ENCODE measurements at regions not wholly inside any gene's neighbourhood (a gene's known extent, or its start where the extent isn't known, plus 50 kb on each side); places are given as distances from the start of the nearest gene placed in this dataset.

DNA sequence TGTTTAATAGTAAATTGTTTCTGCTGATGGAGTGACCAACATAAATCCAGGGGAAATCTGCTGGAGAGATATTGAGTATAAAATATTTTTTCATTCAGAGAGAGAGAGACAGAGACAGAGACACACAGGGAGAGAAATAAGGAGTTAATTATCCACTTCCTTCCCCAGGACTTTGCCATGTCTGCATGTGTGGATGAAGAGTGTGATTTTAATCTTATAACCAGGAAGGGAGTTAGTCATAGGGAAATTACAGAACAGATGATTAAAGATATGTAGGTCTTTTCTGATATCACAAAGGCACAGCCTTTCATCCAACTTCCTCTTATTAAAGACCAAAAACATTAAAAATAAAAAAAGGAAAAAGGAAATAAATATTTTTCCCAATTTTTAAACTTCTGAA is 526.3 kb downstream of the SPRY1 start:
- DNase-seq: no peak

DNA sequence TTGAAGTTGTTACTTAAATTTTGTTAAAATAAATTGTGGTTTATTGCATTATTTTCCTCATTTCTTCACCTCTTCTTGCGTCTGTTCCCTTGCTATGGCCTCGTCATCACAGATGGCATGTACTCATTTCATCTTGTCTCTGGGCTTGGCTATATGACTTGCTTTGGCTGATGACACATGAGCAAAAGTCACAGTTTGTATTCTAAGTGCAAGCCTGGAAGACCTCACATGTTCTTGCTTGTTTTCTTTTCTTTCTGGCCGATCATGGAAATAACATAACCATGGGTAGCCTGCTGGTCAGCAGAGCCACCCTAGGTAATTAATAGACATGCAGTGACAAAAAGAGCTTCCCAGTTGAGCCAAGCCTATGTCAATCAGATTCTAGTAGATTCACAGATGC is 527.9 kb downstream of the SPRY1 start:
- no peak for DNase-seq

DNA sequence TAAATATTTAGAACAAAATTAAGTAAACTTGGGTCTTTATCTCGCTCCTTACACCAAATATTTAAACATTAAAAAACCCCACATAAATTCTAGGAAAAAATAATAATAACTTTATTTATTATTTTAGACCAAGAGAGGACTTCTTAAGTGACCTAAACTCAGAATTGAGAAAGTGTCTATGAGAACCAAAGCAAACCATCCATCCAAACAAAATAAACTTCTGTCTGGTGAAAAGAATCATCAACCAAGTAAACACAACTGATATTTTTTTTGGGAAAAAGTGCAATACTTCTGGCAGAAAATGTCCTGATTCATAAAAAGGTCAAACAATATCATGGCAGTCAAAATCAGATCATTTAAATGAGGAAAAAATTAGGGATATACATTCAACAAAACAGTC is 533.0 kb downstream of the SPRY1 start:
- DNase-seq: no peak

DNA sequence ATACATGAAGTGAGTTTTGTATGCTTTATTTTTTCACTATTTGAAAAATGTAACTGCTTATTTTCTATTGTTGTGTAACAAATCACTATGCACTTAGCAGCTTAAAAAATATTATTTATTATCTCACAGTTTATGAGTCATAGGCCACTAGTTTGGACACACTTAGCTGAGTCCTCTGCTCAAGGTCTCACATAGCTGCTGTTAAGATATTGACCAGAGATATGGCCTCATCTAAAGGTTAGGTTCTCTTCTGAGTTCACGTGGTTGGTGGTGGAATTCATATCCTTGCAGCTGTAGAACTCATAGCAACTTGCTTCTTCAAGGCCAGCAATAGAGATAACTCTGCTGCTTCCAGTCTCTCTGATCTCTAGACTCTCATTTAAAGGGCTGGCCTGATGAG is 534.4 kb downstream of the SPRY1 start:
- no peak for DNase-seq

DNA sequence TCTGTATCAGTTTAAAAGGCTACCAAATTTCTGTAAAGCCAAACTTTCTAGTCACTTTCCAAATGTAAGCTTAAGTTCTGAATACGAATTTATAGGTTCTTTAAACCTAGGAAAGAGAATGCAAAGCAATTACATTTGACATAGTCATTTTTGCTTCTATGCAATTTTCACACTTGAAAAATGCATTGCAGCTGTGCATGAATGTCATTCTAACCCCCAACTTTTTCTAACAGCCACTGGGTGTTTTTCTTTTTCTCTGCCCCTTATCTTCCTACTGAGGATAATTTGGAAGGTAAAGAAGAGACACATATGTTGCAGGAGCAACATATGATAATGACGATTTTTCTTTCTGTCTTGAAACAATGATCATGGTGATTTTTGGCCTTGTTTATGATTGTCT is 537.5 kb downstream of the SPRY1 start:
- DNase-seq: no peak

DNA sequence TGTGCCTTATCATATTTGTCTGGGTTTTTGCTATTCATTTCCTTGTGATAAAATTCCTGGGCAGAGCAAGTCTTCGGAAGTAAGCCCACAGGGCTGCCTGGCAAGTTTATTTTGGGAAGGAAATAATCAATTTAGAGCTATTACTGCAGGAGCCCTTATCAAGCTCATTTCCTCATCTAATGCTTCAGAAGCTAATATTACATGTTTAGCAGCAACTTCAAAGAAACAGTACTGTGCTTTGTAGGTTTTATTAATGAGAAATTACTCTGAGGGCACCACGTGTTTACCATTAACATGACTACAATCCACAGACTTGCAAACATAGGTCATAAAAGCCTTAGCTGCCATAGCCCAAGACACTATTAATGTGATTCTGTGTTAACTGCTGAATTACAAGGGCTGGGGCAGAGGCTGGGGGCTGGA is 540.0 kb downstream of the SPRY1 start:
- no peak for DNase-seq

DNA sequence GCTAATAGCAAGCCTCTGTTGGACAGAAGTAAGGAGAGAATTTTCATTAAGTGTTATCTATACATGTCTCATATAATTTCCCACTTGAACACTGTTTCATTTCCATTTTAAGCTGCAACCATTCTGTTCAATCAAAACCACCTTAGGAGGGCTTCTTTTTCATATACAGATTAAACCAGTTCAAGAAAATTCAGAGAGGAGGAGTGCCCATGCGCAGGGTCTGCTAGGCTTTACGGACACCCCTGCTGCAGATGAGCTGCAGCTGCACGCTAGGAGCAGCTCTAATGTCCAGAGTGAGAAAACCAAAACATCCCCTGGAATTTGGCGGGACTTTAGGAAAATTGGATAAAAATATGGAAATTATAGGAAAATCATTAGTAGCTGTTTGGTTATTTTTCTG is 541.0 kb downstream of the SPRY1 start:
- DNase-seq: no peak

DNA sequence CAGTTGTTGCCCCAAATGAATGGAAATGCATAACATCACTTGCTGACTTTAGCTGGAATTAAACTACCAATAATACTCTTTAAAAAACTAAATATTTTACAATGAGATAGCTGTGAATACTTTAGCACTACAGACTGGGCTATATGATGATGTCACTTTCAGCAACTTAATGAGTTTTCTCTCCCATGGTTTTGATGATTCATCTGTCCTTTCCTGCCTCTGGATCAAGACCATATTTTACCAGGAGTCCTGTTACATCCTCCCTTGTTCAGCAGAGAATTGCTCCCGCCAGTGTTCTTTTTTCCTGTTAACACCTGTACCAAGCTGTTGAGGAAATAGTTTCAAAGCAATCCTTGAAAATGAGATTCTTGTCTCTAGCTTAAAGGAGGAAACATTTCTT is 543.0 kb downstream of the SPRY1 start:
- DNase-seq: no peak

DNA sequence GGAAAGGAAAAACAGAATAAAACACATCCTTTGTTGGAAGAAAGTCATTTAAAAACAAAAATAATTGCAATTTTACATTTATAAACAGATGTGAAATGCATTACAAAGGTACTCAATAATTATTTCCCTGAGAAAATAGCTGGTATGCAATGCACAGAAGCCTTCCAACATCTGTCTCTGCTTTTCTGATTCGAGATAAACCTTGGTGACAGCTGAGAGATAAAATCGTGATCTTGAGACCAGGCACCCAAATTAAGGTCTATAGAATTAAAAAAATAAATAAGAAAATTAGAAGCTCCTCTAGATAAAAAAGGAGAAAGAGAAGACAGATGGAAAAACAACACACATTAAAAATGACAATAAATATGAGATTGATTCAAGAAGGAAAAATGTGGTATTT is 544.0 kb downstream of the SPRY1 start:
- no peak for DNase-seq

DNA sequence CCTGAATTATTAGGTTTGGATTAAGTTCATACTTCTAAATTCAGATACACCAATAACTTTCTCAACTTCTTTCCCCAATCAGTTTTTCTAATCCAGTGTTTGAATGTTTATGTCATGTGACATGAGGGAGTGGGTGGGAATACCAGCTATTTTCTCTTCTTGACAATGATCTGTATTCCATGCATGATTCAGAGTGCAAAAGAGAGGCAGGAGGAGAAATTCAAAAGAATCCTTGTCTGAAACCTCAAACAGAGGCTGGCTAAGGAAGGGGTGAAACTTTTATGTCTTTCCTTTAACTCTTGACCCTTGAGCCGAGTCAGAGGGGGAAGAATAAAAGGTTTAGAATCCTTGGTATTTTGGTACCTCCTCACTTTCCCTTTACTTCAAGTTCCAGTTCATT is 544.7 kb downstream of the SPRY1 start:
- no peak for DNase-seq

DNA sequence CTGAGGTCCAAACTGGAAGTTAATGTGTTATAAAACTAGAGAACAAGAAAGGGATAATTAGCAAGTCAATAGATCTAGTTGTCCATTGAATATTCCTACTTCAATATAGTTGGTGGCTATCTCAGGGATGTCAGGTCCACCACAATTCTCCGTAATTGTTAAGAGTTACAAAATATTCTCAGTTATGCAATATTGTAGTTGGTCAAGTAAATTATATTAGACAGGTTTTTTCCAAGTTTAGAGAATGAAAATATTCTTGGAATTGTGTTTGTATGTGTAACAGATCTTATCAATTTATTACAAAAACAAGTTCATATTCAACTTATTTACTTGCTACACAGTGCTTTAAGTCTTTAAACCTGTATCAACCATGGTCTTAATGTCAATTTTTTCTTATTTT is 547.4 kb downstream of the SPRY1 start:
- no peak for DNase-seq

DNA sequence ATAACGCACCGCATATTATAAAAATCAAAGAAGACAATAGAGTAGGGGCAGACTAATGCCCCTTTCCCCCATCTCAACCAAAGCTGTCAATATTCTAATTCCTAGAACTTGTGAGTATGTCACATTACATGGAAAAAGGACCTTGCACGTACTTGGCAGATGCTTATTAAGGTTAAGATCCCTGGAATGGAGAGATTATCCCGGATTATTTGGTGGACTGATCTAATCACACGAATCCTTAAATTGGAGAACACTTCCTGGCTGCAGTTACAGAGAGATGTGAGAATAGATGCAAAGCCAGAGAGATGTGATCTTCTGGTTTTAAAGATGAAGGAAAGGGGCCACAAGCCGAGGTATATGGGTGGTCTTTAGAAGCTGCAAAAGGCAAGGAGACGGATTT is 548.7 kb downstream of the SPRY1 start:
- no peak for DNase-seq

DNA sequence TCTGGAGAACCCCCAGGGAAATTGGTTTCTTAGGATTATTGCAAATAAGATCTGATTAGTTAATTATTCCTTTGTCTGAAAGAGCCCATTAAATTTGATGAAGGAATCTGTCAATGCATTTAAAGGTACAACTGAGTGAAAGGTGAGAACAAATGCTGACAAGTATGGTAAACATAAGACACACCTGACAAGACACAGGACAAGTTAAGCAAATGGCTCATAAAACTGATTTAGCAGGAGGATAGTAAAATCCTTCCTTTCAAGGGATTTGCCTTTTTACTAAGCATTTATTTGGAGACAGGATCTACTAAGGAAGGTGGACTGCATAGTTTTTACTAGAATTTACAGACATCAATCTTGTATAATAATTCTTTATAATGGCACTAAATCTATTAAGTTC is 553.9 kb downstream of the SPRY1 start:
- no peak for DNase-seq

DNA sequence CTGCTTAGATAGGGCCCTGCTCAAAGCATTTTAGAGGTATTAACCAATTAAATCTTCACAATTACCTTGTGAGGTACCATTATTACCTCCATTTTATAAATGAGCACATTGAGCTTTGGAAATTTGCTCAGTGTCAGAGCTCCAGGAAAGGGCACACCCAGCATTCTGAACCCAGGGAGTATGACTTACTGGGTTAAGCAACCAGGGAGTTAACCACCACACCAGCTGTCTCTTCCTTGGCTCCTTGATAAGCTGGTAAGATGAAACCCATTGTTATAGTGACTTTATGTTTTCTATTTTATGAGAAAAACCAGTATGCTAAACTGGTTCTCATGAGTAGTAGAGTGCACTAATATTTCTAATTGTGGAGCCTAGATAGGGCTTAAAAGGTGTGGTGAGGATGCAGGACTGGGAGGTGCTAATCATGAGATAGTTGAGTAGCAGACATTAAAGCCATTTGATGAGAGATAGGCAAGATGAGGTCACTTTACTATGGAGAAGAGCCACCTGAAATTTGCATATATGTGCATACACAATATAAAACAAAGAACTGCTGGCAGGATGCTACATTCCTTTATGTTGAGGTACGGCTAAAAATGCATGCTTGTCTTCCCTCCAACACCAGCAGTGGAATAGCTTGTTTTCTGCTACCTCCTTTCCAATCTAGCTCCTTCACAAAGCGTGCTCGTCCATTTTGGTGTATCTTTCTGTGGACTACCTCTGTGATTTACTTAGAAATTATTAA is 556.1 kb downstream of the SPRY1 start:
- no peak for DNase-seq

DNA sequence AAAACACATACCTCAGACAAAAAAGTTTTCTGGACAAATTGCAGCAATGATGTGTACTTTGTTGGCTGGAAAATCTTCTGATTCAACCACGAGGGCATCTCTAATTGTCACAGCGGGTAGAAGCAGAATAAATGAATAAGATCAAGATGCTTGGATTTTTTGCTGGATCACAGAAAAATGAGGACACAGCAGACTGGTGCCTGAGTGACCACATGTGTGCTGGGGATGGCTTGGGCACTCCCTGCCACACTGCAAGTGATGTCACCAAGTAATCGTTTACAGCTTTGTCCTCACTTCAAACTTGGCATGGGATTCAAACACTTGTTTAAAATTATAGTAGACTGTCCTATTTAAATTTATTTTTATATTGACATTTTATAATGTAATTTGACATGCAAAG is 557.0 kb downstream of the SPRY1 start:
- DNase-seq: no peak

DNA sequence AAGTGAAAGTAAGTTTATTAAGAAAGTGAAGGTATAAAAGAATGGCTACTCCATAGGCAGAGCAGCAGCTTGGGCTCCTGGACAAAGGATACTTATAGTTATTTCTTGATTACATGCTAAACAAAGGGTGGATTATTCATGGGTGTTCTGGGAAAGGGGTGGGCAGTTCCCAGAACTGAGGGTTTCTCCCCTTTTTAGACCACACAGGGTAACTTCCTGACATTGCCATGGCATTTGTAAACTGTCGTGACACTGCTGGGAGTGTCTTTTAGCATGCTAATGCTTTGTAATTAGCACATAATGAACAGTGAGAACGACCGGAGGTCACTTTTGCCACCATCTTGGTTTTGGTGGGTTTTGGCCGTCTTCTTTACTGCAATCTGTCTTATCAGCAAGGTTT is 557.6 kb downstream of the SPRY1 start:
- DNase-seq: no peak

DNA sequence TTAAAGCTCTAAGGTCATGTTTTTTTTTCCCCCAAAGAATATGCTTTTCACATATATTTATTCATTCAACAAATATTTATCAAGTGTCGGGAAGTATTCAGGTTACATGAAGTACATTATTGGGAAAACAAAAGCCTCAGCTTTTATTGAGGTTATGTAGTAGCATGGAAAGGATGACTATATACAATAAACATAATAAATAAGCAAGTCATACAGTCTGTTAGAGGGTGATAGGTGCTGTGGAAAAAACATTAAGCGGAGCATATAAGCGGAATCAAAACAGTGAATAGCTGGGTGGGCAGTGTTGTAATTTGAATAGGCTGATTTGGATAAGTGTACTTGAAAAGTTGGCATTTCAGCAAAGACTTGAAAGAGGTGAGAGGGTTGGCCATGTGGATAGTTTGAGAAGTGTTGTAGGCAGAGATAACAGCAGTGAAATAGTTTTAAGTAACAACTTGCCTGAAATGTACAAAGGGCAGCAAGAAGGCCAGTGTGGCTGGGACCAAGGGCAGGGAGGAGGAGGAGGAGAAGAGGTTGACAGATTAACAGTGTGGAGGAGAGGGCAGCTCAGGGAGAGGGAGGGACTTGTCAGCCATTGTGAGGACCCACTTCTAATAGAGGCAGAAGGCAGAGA is 558.7 kb downstream of the SPRY1 start:
- DNase-seq: no peak

DNA sequence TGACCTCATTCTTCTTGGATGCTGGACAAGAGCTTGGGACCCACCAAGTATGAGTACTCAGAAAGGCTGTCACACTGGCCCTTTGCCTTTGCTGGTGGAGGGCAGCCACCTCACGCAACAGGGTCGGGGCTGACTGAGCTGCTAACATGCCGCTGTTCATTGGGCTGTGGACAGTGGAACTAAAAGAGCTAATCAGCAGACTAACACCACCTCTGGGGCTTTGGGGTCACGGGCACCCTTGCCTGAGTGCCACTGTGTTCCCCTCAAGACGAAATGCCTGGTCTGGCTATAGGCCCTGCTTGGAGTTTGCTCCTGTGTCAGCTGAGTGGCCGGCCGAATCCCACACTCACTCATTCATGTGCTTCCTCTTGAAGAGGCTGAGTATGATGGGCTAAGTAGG is 559.6 kb downstream of the SPRY1 start:
- no peak for DNase-seq

DNA sequence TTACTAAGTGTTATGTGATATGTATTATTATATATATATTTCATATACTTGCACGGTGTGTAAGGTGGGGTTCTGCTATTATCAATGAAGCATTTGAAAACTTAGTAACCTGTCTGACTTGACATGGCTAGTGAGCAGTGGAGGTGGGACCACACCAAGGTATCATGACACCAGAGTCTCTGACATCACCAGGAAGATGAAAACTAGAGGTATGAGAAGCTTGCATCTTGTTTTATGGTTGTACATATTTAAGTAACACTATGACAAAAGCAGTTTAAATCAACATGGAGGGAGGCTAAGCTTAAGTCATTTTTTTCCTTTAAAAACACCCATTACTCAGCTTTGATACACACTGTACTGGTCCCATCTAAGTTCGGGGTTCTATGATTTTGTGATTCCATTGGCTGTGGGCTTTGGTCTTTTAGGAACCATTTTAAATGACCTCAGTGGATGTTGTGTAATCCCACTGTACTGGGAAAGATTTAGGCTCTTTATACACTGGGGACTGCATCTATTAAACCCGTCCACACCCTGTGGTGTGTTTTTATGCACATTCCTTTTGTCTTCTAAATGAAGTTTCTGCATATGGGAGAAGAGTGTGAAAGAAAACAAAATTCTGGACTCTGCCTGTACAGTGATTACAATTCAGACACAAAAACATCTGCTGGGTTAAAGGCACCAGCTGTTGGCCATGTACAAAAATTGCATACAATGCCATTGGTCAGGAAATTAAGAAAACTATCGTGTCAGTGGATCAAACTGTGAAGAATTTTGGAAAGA is 570.6 kb downstream of the SPRY1 start:
- DNase-seq: no peak

DNA sequence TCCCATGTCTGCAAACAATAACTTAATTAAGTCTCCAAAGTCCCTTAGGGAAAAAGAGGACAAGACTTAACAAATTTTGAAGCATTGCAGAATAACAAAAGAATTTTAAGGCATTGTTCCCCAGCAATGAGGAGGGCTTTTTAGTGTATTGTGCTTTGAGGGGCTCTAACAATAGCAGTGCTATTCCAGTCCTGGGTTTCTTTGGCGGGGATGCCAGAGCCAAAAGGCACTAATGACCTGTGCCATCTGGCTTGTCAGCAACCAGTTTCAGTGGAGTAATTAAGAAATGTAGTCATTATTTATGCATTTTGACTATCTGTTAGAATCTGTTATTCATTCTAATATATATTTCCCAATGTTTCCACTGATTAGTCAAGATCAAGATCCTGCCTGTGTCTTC is 575.4 kb downstream of the SPRY1 start:
- no peak for DNase-seq

DNA sequence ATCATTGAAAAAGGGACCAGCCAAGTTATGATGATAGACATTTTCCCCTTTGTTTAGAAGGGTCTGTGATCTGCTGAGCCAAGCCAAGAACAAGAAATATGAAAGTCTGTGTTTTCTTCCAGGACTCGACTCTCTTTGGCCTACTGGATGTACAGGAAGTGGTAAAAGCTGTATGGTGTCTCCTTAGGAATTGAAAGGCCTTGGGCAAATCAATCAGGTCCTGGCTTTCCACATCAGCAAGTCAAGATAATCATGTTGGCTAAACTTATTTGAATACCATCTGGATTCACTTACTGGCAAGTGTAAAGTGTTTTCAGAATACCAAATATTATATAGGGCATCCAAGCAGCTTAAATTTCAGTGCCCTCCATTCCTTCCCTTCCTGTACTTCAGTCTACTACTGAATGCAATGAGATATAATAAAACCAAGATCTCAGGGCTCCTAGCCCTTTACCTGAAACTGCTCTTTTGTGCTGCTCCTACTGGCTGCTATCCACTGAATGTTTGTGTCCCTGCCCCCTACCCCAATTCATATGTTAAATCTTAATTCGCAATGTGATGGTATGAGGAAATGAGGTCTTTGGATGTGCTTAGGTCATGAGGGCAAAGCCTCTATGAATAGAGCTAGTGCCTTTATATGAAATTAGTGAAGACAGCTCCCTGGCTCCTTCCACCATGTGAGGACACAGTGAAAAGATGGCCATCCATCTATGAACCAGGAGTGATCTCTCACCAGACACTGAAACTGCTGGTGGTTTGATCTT is 578.0 kb downstream of the SPRY1 start:
- DNase-seq: no peak

DNA sequence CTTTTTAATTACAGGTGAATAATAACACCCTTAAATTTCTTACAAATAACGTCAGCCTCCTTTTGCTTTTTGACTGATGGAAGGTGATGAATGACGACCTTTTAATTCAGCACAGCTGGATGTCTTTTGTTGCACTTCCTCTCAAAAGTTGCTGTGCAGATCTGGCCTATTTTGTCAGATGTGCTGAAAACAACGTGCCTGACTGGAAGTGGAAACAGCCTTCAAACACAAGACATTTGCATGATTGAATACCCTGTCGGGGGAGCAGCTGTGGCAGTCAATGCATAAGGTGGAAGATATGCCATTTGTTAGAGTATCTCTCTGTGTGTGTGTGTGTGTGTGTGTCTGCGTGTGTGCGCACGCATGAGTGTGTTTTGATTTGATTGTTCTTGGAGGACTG is 579.7 kb downstream of the SPRY1 start:
- no peak for DNase-seq
